Lower lobe of right lung (tissue), 2 donors: ENCODE measurements at regions not wholly inside any gene's neighbourhood (a gene's known extent, or its start where the extent isn't known, plus 50 kb on each side); places are given as distances from the start of the nearest gene placed in this dataset.

ENCODE experiments used
- ATAC-seq, 2 donors: fragments of 200-7000 bp; cut with Tn5 transposase; one replicate each; pipeline ENCODE4 v1.9.1; 2020 to 2022; ENCODE audit warnings: mild to moderate bottlenecking in 2 of 2, moderate library complexity in 2 of 2
- DNase-seq: peaks from one replicate; pipeline ENCODE4 v3.0.0-alpha.2; 2020
- H3K27ac ChIP-seq: fragments of 200-600 bp; one replicate; pipeline ENCODE4 v1.8.0; 2022
- H3K27me3 ChIP-seq: fragments of 200-600 bp; one replicate; pipeline ENCODE4 v1.8.0; 2022; ENCODE audit warnings: low read depth
- H3K36me3 ChIP-seq: fragments of 200-600 bp; one replicate; pipeline ENCODE4 v1.8.0; 2022; ENCODE audit warnings: mild to moderate bottlenecking
- H3K4me1 ChIP-seq: fragments of 200-600 bp; one replicate; pipeline ENCODE4 v1.8.0; 2022
- H3K4me3 ChIP-seq: fragments of 200-600 bp; one replicate; pipeline ENCODE4 v1.8.0; 2022; ENCODE audit warnings: mild to moderate bottlenecking
- H3K9me3 ChIP-seq: fragments of 200-600 bp; one replicate; pipeline ENCODE4 v1.8.0; 2022
- intact Hi-C: fragments of 100-400 bp; cut with DNase I; formaldehyde crosslinking; loops from one replicate; pipeline ENCODE4 v1.11.0; 2022
- TF ChIP-seq, protein P1 (sequence below): fragments of 200-600 bp; IDR thresholded peaks from one replicate; pipeline ENCODE4 v1.8.0; 2022; ENCODE audit warnings: antibody characterized with exemption, mild to moderate bottlenecking
- donor health status: DM: no; HTN: yes; CAD: no; lungs with severe emphysema.

DNA sequence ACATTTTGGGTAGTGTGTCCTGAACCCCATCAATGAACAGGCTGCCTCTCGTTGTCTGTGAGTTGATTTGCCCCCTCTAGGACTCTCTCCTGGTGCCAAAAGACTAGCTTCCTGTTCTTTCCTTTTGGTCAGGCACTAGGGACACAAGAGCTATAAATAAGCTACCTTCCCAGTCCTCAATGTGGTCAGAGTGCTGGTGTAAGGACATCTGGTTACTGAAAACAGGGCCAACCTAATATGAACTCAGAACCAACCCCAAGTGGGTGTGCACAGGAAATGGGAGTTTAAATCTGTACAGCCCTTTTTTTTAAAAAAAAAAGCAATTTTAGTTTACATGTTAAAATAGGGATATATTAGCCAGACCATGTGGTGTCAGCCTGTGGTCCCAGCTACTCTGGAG, 129.2 kb downstream of the ZIC5 start:
- intact Hi-C loops: no loop called here
- no peaks in the 10 kb centered on the region for H3K27me3 ChIP-seq

DNA sequence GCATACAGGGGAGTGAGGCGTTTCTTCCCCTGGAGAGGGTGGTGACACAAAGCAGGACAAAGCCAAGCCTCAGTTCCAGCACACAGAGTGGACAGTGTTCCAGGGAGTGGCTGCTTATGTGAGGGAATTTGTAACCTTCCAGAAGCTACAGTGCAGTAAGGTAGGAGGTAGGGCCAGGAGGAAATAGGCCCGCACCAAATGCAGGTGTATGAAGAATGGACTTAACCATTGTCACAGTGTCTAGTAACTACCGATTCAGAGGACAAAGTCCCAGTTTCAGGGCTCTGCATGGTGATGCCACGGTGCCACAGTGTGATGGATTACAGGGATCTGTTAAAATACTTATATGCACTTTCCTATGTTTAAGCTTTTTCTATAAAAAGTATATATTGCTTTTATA, 135.3 kb downstream of the ZIC5 start:
- no peaks in the 10 kb centered on the region for H3K27me3 ChIP-seq
- no peak for DNase-seq
- no peaks in the 10 kb centered on the region for H3K9me3 ChIP-seq
- no peaks in the 10 kb centered on the region for H3K4me1 ChIP-seq
- H3K36me3 ChIP-seq: no peaks in the 10 kb centered on the region
- H3K4me3 ChIP-seq: no peak overlapping the region
- intact Hi-C loops: no loop called here
- ATAC-seq: no peak
- no peak overlapping the region for H3K27ac ChIP-seq
- TF ChIP-seq, protein P1, sequence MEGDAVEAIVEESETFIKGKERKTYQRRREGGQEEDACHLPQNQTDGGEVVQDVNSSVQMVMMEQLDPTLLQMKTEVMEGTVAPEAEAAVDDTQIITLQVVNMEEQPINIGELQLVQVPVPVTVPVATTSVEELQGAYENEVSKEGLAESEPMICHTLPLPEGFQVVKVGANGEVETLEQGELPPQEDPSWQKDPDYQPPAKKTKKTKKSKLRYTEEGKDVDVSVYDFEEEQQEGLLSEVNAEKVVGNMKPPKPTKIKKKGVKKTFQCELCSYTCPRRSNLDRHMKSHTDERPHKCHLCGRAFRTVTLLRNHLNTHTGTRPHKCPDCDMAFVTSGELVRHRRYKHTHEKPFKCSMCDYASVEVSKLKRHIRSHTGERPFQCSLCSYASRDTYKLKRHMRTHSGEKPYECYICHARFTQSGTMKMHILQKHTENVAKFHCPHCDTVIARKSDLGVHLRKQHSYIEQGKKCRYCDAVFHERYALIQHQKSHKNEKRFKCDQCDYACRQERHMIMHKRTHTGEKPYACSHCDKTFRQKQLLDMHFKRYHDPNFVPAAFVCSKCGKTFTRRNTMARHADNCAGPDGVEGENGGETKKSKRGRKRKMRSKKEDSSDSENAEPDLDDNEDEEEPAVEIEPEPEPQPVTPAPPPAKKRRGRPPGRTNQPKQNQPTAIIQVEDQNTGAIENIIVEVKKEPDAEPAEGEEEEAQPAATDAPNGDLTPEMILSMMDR: no peak

More for the DNA sequence above, 129.2 kb downstream of the ZIC5 start:
- DNase-seq (no peak), ATAC-seq (no peak)
- no peaks in the 10 kb centered on the region for H3K9me3 ChIP-seq
- no peak overlapping the region for H3K4me3 ChIP-seq
- no peaks in the 10 kb centered on the region for H3K4me1 ChIP-seq
- TF ChIP-seq, protein P1: no peak
- H3K27ac ChIP-seq: no peak overlapping the region
- H3K36me3 ChIP-seq: no peaks in the 10 kb centered on the region

DNA sequence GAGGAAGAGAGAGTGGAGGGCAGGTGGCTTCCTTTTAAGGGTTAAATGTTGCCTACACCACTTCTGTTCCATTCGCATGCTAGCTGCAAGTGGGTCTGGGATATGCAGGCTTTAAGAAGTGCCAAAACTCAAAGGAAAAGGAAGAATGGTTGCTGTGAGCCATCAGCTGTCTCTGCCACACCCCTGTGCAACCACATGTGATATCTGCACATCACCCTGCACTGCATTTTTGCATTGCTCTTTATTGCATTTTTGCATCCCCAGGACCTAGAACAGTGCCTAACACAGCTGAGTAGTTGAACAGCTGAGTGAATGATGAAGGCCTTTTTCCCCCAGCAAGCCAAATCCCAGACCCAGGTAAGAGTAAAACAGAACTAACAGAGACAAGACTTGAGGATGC, 136.1 kb downstream of the ZIC5 start:
- intact Hi-C loops: no loop called here
- no peaks in the 10 kb centered on the region for H3K27me3 ChIP-seq
- no peak overlapping the region for H3K4me3 ChIP-seq
- no peak overlapping the region for H3K27ac ChIP-seq
- no peaks in the 10 kb centered on the region for H3K36me3 ChIP-seq
- H3K4me1 ChIP-seq: no peaks in the 10 kb centered on the region
- ATAC-seq (no peak), DNase-seq (no peak)
- TF ChIP-seq, protein P1: no peak
- no peaks in the 10 kb centered on the region for H3K9me3 ChIP-seq

DNA sequence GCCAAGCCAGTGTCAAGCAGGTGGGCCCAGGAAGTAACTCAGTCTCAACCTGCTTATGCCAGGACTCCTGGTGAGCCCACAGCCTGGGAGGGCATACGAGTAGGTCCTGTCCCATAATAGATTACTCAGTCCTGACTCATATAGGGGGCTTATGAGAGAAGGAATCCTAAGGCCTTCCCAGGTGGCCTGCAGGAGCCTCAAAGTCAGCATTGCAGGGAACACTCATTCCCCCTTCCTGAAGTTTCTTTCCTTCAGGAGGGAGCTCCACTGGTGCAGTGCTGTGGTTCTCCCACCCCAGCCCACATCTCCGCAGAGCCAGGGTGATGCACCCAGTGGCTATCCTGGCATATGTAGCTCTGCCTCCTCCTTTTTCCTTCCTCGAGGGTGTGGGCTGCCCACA, 137.3 kb downstream of the ZIC5 start:
- Histone ChIP-seq H3K9me3 (no peaks in the 10 kb centered on the region), H3K36me3 (no peaks in the 10 kb centered on the region), H3K4me3 (no peak overlapping the region), H3K27me3 (no peaks in the 10 kb centered on the region), H3K4me1 (no peaks in the 10 kb centered on the region), H3K27ac (no peak overlapping the region)
- intact Hi-C loops: no loop called here
- TF ChIP-seq, protein P1: no peak
- ATAC-seq: no peak
- no peak for DNase-seq

DNA sequence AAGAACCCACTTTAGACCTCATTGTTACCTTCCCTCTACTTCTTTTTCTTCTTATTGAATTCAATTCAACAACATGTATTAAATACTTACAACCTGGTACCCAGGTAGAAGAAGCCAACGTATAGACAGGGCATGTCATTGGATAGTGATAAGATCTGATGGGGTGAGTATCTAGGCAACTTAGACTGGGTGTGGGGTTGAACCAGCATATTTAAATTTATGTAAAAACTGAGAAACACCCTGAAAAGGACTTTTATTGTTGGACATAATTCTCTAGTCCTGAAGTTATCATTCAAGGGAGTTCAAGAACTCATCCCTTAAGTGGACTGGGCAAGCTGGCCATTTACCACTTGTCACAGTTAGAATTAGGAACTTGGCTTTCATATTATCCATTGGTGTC, 139.2 kb downstream of the ZIC5 start:
- no peaks in the 10 kb centered on the region for H3K36me3 ChIP-seq
- no peaks in the 10 kb centered on the region for H3K4me1 ChIP-seq
- H3K27me3 ChIP-seq: no peaks in the 10 kb centered on the region
- DNase-seq (no peak), ATAC-seq (no peak)
- intact Hi-C loops: no loop called here
- H3K9me3 ChIP-seq: no peaks in the 10 kb centered on the region
- H3K4me3 ChIP-seq: no peak overlapping the region
- H3K27ac ChIP-seq: no peak overlapping the region
- TF ChIP-seq, protein P1: no peak

DNA sequence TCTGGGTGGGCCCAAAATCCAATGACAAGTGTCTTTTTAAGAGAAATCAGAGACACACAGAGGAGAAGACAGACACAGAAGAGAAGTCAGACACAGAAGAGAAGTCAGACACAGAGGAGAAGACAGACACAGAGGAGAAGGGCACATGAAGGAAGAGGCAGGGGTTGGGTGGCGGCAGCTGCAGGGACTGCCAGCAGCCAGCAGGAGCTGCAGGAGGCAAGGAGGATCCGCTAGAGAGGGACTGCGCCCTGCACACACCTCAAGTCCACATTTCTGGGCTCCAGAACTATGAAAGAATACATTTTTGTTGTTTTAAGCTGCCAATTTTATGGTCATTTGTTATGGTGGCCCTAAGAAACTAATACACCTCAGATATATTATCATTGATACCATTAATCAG, 140.6 kb downstream of the ZIC5 start:
- Histone ChIP-seq H3K27ac (no peak overlapping the region), H3K36me3 (no peaks in the 10 kb centered on the region), H3K4me1 (no peaks in the 10 kb centered on the region), H3K9me3 (no peaks in the 10 kb centered on the region), H3K27me3 (no peaks in the 10 kb centered on the region), H3K4me3 (no peak overlapping the region)
- intact Hi-C loops: no loop called here
- TF ChIP-seq, protein P1: no peak
- ATAC-seq: no peak
- no peak for DNase-seq
